HG03097 (cell line): ENCODE measurements at regions not wholly inside any gene's neighbourhood (a gene's known extent, or its start where the extent isn't known, plus 50 kb on each side); places are given as distances from the start of the nearest gene placed in this dataset.
"Not testable (repeated sequence)": the region's sequence is repeated elsewhere in the genome, so short reads cannot be mapped to it uniquely, and the experiment has no call there.

Source experiments
- ATAC-seq: cut with Tn5 transposase; IDR thresholded peaks from one replicate; pipeline ENCODE4 v1.9.1; 2021; ENCODE audit not compliant: unreplicated experiment, low FRiP score

- ATAC-seq: no peak
These were observed 880.5 kb upstream of the GOT2 start for GRCh38 chr16:59614466-59615240.

- not testable (repeated sequence) for ATAC-seq
These were observed 878.9 kb upstream of the GOT2 start for GRCh38 chr16:59612910-59613620.

GRCh38 chr16:59612094-59612493, 878.0 kb upstream of the GOT2 start:
- ATAC-seq: no peak

- ATAC-seq: no peak
These were observed 877.4 kb upstream of the GOT2 start for GRCh38 chr16:59611556-59611955.

GRCh38 chr16:59605706-59606105, 871.6 kb upstream of the GOT2 start:
- no peak for ATAC-seq

GRCh38 chr16:59604354-59604753, 870.2 kb upstream of the GOT2 start:
- ATAC-seq: no peak

- ATAC-seq: no peak
These were observed 867.3 kb upstream of the GOT2 start for GRCh38 chr16:59601452-59601851.

- ATAC-seq: no peak
These were observed 863.2 kb upstream of the GOT2 start for GRCh38 chr16:59597269-59597668.

GRCh38 chr16:59596693-59597092, 862.6 kb upstream of the GOT2 start:
- ATAC-seq: no peak

GRCh38 chr16:59593194-59593661, 859.1 kb upstream of the GOT2 start:
- ATAC-seq: no peak

- no peak for ATAC-seq
These were observed 857.4 kb upstream of the GOT2 start for GRCh38 chr16:59591480-59591879.

- no peak for ATAC-seq
These were observed 856.7 kb upstream of the GOT2 start for GRCh38 chr16:59590845-59591244.

- no peak for ATAC-seq
These were observed 852.2 kb upstream of the GOT2 start for GRCh38 chr16:59586331-59586730.

GRCh38 chr16:59574296-59574695, 840.2 kb upstream of the GOT2 start:
- no peak for ATAC-seq

GRCh38 chr16:59573528-59574271, 839.6 kb upstream of the GOT2 start:
- ATAC-seq: no peak

GRCh38 chr16:59567496-59567895, 833.4 kb upstream of the GOT2 start:
- no peak for ATAC-seq

- no peak for ATAC-seq
These were observed 832.3 kb upstream of the GOT2 start for GRCh38 chr16:59566446-59566845.

- no peak for ATAC-seq
These were observed 824.6 kb upstream of the GOT2 start for GRCh38 chr16:59558679-59559078.

GRCh38 chr16:59552164-59552563, 818.0 kb upstream of the GOT2 start:
- ATAC-seq: no peak

- ATAC-seq: no peak
These were observed 811.6 kb upstream of the GOT2 start for GRCh38 chr16:59545721-59546120.

- no peak for ATAC-seq
These were observed 809.5 kb upstream of the GOT2 start for GRCh38 chr16:59543641-59544040.
